ENCODE measurements at regions not wholly inside any gene's neighbourhood (a gene's known extent, or its start where the extent isn't known, plus 50 kb on each side); places are given as distances from the start of the nearest gene placed in this dataset.

- no peak overlapping the region for H3K56ac ChIP-seq (ENCODE audit: insufficient read length, low read depth, low read length)
- H3K9me3 ChIP-seq (ENCODE audit: control insufficient read depth, low read depth, low read length): no peaks in the 10 kb centered on the region
- H3K4me2 ChIP-seq (ENCODE audit: insufficient read depth, insufficient read length, low read length): no peak overlapping the region
- H2AK5ac ChIP-seq (ENCODE audit: insufficient read length, low read length): no peak overlapping the region
- H3K23ac ChIP-seq (ENCODE audit: insufficient read length, low read depth, low read length): no peak overlapping the region
- no peak overlapping the region for H2AFZ ChIP-seq (ENCODE audit: low read length)
- H2BK15ac ChIP-seq (ENCODE audit: low read depth, low read length): no peak overlapping the region
- no peak overlapping the region for H3K9ac ChIP-seq (ENCODE audit: extremely low read depth, insufficient read length, low read length)
- Mint-ChIP-seq H3K4me1 (peaks cover 11 to 16% of the 10 kb centered on the region in 2 experiments), H3K27ac (no peak overlapping the region), H3K27me3 (ENCODE audit: low read depth) (peaks cover 1% of the 10 kb centered on the region; the same call in 1 of the 2 replicates), H3K4me3 (no peak overlapping the region), H3K9me3 (peaks cover 0 to 2% of the 10 kb centered on the region in 2 experiments; a peak in 2 of 5 replicates), H3K36me3 (ENCODE audit: insufficient read depth in 1 of 3, low read depth in 3 of 3) (0 out of 7 replicates have a peak, but pooled peaks cover 0 to 4% (median 0%) of the 10 kb centered on the region in 3 experiments)
- H2BK20ac ChIP-seq (ENCODE audit: low read depth, low read length, poor library complexity, severe bottlenecking): no peak overlapping the region
- WGBS (ENCODE audit: extremely low coverage, insufficient read length, low lambda C conversion rate): no CpG with 5 or more reads among the region's 4 CpGs
- no peak overlapping the region for H3K27ac ChIP-seq (ENCODE audit: insufficient read length, low read depth, low read length)
- no peak overlapping the region for H4K5ac ChIP-seq (ENCODE audit: insufficient read length, low read depth, low read length)
- no peak overlapping the region for H3T11ph ChIP-seq (ENCODE audit: low read length)
- H2BK120ac ChIP-seq (ENCODE audit: low read depth, low read length, poor library complexity, severe bottlenecking): no peak overlapping the region
- H3K23me2 ChIP-seq (ENCODE audit: insufficient read length, low read depth, low read length, poor library complexity, severe bottlenecking): no peaks in the 10 kb centered on the region
- TF ChIP-seq, protein P1, sequence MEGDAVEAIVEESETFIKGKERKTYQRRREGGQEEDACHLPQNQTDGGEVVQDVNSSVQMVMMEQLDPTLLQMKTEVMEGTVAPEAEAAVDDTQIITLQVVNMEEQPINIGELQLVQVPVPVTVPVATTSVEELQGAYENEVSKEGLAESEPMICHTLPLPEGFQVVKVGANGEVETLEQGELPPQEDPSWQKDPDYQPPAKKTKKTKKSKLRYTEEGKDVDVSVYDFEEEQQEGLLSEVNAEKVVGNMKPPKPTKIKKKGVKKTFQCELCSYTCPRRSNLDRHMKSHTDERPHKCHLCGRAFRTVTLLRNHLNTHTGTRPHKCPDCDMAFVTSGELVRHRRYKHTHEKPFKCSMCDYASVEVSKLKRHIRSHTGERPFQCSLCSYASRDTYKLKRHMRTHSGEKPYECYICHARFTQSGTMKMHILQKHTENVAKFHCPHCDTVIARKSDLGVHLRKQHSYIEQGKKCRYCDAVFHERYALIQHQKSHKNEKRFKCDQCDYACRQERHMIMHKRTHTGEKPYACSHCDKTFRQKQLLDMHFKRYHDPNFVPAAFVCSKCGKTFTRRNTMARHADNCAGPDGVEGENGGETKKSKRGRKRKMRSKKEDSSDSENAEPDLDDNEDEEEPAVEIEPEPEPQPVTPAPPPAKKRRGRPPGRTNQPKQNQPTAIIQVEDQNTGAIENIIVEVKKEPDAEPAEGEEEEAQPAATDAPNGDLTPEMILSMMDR (conservative IDR thresholded peaks at IDR 0.05): no peak
- H3K4ac ChIP-seq (ENCODE audit: low read depth, low read length): no peak overlapping the region
- H2BK5ac ChIP-seq (ENCODE audit: insufficient read length, low read length): no peak overlapping the region
- H4K8ac ChIP-seq (replicated peaks; ENCODE audit: insufficient read length, low read depth, low read length): no peak overlapping the region
- no peak overlapping the region for H4K91ac ChIP-seq (ENCODE audit: insufficient read length, low read depth, low read length)
- H3K14ac ChIP-seq (ENCODE audit: insufficient read depth, low read length): no peak overlapping the region
- H3K79me1 ChIP-seq (ENCODE audit: insufficient read depth, low read depth, low read length, poor library complexity, severe bottlenecking): no peaks in the 10 kb centered on the region
- H3K18ac ChIP-seq (ENCODE audit: insufficient read length, low read depth, low read length): no peak overlapping the region
- no peaks in the 10 kb centered on the region for H3K27me3 ChIP-seq (ENCODE audit: insufficient read depth, low read length)
- no peaks in the 10 kb centered on the region for H3K79me2 ChIP-seq (ENCODE audit: insufficient read depth, low read length)
- no peak overlapping the region for H2BK12ac ChIP-seq (ENCODE audit: insufficient read length, low read depth, low read length)
- H3K4me1 ChIP-seq (ENCODE audit: insufficient read depth, low read length): peaks cover 4% of the 10 kb centered on the region; the same call in 1 of the 2 replicates
- no peak for DNase-seq
- no peaks in the 10 kb centered on the region for H4K20me1 ChIP-seq (ENCODE audit: control insufficient read depth, insufficient read depth, insufficient read length)
Observed at GRCh38 chr6:111958534-111958933, 85.3 kb upstream of the FYN start.

All from H9 (cell line).